Colonic mucosa (tissue), 4 donors: ENCODE measurements at regions not wholly inside any gene's neighbourhood (a gene's known extent, or its start where the extent isn't known, plus 50 kb on each side); places are given as distances from the start of the nearest gene placed in this dataset.

Experiments used
- DNase-seq: peaks from one replicate; pipeline ENCODE4 v3.0.0-alpha.2; 2020
- H3K27ac ChIP-seq: fragments of 200-600 bp; one replicate; pipeline ENCODE4 v1.8.0; 2021
- H3K27me3 ChIP-seq: fragments of 200-600 bp; one replicate; pipeline ENCODE4 v1.8.0; 2021
- H3K36me3 ChIP-seq: fragments of 200-600 bp; one replicate; pipeline ENCODE4 v1.8.0; 2021
- H3K4me1 ChIP-seq: fragments of 200-600 bp; one replicate; pipeline ENCODE4 v1.8.0; 2021; ENCODE audit warnings: mild to moderate bottlenecking
- H3K4me3 ChIP-seq: fragments of 200-600 bp; one replicate; pipeline ENCODE4 v1.8.0; 2021
- H3K9ac ChIP-seq, 2 donors: one replicate each; pipeline ENCODE4 v1.7.0; 2013; ENCODE audit warnings: control low read depth in 2 of 2, low read depth in 2 of 2, low read length in 2 of 2
- H3K9me3 ChIP-seq: fragments of 200-600 bp; one replicate; pipeline ENCODE4 v1.8.0; 2021
- intact Hi-C: fragments of 100-400 bp; cut with DNase I; formaldehyde crosslinking; loops from one replicate; pipeline ENCODE4 v1.14.1; 2022
- TF ChIP-seq, protein P1 (sequence below): fragments of 200-600 bp; IDR thresholded peaks from one replicate; pipeline ENCODE4 v1.8.0; 2022; ENCODE audit warnings: antibody characterized with exemption, mild to moderate bottlenecking
- donor health status: healthy.
- donor health status: DM: no; HTN: no; CAD: no.
- donor health status: DM: no; HTN: no; CAD: no.

DNA sequence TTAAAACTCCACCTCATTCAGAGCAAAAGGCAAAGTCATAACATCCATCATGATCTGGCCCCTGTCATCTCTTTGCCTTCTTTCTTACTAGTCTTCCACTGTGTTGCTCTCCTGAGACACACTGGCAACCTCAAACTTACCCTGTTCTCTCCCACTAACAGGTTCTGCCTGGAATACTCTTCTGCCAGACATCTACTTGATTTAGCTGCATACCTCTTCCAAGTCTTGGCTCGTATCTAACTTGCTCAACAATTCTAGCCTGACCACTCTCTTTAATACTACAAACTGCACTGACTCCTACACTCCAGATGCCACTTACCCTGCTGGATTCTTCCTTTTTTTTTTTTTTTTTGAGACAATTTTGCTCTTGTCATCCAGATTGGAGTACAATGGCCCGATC, 167.0 kb upstream of the MTPN start:
- intact Hi-C loops = no loop called here
- no peak overlapping the region for H3K27ac ChIP-seq
- TF ChIP-seq, protein P1, sequence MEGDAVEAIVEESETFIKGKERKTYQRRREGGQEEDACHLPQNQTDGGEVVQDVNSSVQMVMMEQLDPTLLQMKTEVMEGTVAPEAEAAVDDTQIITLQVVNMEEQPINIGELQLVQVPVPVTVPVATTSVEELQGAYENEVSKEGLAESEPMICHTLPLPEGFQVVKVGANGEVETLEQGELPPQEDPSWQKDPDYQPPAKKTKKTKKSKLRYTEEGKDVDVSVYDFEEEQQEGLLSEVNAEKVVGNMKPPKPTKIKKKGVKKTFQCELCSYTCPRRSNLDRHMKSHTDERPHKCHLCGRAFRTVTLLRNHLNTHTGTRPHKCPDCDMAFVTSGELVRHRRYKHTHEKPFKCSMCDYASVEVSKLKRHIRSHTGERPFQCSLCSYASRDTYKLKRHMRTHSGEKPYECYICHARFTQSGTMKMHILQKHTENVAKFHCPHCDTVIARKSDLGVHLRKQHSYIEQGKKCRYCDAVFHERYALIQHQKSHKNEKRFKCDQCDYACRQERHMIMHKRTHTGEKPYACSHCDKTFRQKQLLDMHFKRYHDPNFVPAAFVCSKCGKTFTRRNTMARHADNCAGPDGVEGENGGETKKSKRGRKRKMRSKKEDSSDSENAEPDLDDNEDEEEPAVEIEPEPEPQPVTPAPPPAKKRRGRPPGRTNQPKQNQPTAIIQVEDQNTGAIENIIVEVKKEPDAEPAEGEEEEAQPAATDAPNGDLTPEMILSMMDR = no peak

DNA sequence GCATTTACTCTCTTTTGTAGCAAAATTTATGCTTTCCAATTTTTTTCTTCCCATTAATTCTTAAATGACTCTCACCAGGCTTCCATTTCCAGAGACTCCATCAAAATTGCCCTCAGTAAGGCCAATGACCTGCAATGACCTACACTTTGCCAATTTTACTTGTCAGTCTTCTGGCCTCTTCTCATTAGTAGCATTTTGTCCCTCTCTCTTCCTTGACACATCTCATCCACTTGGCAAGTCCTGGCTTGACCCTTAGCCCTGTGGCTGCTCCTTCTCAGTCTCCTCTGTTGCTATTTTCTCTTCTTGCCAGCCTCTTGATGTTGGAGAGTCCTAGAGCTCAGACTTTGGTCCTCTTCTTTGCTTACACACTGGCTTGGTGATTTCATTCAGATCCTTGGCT, 166.1 kb upstream of the MTPN start:
- Histone ChIP-seq H3K9ac (no peak overlapping the region), H3K36me3 (no peaks in the 10 kb centered on the region), H3K4me1 (no peaks in the 10 kb centered on the region), H3K4me3 (no peak overlapping the region), H3K27ac (no peak overlapping the region), H3K9me3 (no peaks in the 10 kb centered on the region), H3K27me3 (no peaks in the 10 kb centered on the region)
- no peak for DNase-seq
- TF ChIP-seq, protein P1 = no peak
- intact Hi-C loops = no loop called here

More for the DNA sequence above, 167.0 kb upstream of the MTPN start:
- Histone ChIP-seq H3K9me3 (no peaks in the 10 kb centered on the region), H3K36me3 (no peaks in the 10 kb centered on the region), H3K4me3 (no peak overlapping the region), H3K4me1 (no peaks in the 10 kb centered on the region), H3K27me3 (no peaks in the 10 kb centered on the region), H3K9ac (no peak overlapping the region)
- no peak for DNase-seq

DNA sequence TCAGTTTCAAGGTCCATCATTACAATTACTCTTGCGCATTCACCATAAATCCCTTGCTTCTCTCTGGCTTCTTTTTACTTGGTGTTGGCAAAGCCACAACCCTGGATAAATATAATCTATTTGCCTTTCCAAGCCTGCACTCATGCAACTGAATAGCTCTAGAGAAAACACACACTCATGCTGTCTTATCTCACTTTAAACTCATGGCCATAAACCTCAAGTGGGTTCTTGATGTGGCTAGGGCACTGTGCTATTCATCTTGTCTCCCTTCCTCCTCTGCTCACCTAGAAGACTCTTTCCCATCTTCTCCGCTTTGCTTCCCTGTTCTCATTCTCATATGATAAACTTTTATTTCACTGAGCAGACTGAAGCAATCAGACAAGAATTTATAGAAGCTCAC, 165.4 kb upstream of the MTPN start:
- H3K4me1 ChIP-seq = no peaks in the 10 kb centered on the region
- DNase-seq = no peak
- H3K27me3 ChIP-seq = no peaks in the 10 kb centered on the region
- no peak overlapping the region for H3K27ac ChIP-seq
- TF ChIP-seq, protein P1 = no peak
- H3K4me3 ChIP-seq = no peak overlapping the region
- no peaks in the 10 kb centered on the region for H3K36me3 ChIP-seq
- intact Hi-C loops = no loop called here
- no peak overlapping the region for H3K9ac ChIP-seq
- H3K9me3 ChIP-seq = no peaks in the 10 kb centered on the region

DNA sequence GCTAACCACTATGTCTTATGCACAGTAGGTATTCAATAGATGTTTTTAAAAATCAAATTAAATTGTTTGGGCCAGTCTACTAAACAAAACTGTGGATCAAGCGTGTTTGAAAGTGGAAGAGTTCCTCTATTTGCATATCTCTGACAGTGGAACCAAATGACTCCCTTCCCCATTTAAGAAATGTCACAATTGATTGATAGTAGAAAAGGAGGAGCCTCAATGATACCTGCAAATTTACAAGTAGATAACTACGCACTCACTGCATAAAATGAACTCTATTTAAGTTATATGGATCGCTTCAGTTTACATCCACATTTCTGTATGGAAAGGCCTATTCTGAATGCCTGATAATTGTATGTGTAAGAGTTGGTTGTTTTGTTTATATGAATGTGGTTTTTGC, 163.3 kb upstream of the MTPN start:
- no peaks in the 10 kb centered on the region for H3K4me1 ChIP-seq
- H3K27ac ChIP-seq = no peak overlapping the region
- intact Hi-C loops = no loop called here
- TF ChIP-seq, protein P1 = no peak
- H3K9me3 ChIP-seq = no peaks in the 10 kb centered on the region
- H3K36me3 ChIP-seq = no peaks in the 10 kb centered on the region
- no peaks in the 10 kb centered on the region for H3K27me3 ChIP-seq
- H3K4me3 ChIP-seq = no peak overlapping the region
- DNase-seq = no peak
- H3K9ac ChIP-seq = no peak overlapping the region

DNA sequence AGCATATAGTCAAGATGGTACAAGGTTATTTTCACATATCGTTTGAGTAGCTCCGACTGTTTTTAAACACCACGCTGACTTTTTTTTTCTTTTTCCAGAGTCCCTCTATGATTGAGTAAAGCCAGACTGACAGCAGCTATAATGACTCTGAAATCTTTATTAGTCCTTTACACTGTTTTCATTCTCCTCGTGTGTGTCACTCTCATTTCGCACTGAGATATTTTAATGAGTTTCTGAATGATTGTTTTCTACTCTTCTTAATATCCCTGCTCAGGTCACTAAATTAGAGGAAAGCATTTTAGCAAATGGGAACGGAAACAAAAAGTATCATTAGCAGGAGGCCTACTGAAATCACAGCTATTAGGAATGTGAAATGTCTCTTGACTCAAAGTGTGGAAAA, 162.3 kb upstream of the MTPN start:
- Histone ChIP-seq H3K4me1 (no peaks in the 10 kb centered on the region), H3K9ac (no peak overlapping the region), H3K4me3 (no peak overlapping the region), H3K27me3 (no peaks in the 10 kb centered on the region), H3K27ac (no peak overlapping the region), H3K9me3 (no peaks in the 10 kb centered on the region), H3K36me3 (no peaks in the 10 kb centered on the region)
- no peak for DNase-seq
- TF ChIP-seq, protein P1 = no peak
- intact Hi-C loops = no loop called here

DNA sequence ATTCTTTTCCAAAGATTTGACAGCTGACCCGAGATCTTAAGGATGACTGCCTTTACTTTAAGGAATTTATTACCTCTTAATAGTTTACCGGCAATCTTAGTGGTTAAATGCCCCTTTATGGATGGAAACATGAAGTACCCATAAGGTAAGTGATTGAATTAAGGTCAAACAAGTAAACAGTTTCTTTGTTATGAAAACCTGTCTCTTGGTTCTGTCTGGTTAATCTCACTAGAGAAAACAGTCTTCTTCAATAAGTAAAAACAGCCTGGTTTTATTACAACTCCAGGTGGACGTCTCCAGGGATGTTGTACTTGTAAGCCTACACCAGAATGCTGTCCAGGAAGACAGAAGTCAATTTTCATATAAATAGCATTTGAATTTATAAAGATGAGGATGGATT, 161.8 kb upstream of the MTPN start:
- Histone ChIP-seq H3K9me3 (no peaks in the 10 kb centered on the region), H3K4me1 (no peaks in the 10 kb centered on the region), H3K9ac (no peak overlapping the region), H3K36me3 (no peaks in the 10 kb centered on the region), H3K27me3 (no peaks in the 10 kb centered on the region), H3K27ac (no peak overlapping the region), H3K4me3 (no peak overlapping the region)
- no peak for DNase-seq
- intact Hi-C loops = no loop called here
- TF ChIP-seq, protein P1 = no peak
